ENCODE measurements at regions not wholly inside any gene's neighbourhood (a gene's known extent, or its start where the extent isn't known, plus 50 kb on each side); places are given as distances from the start of the nearest gene placed in this dataset.

DNA sequence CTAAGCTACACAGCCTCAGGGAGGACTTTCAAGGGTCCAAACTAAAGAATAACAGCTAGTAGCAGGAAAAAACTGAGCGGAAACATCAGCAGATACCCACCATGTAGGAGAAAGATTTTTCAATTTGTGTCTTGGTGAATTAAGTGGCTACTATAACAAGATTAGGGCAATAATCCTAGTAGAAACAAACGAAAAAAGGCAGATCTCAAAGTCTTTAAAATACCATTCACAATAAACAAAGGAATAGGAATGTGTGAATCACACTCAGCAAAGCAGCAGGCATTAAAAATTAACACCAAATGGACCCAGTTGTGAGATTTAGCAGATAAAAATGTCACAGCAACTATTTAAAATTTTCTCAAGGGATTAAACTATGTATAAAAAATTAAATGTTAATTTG lies 761.2 kb downstream of the TENT5A start:
- TF ChIP-seq, protein P1, sequence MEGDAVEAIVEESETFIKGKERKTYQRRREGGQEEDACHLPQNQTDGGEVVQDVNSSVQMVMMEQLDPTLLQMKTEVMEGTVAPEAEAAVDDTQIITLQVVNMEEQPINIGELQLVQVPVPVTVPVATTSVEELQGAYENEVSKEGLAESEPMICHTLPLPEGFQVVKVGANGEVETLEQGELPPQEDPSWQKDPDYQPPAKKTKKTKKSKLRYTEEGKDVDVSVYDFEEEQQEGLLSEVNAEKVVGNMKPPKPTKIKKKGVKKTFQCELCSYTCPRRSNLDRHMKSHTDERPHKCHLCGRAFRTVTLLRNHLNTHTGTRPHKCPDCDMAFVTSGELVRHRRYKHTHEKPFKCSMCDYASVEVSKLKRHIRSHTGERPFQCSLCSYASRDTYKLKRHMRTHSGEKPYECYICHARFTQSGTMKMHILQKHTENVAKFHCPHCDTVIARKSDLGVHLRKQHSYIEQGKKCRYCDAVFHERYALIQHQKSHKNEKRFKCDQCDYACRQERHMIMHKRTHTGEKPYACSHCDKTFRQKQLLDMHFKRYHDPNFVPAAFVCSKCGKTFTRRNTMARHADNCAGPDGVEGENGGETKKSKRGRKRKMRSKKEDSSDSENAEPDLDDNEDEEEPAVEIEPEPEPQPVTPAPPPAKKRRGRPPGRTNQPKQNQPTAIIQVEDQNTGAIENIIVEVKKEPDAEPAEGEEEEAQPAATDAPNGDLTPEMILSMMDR (IDR thresholded peaks at IDR 0.05; ENCODE audit: low read depth, low read length, poor library complexity, severe bottlenecking): no peak
- TF ChIP-seq EZH2phosphoT487 (IDR thresholded peaks at IDR 0.05; ENCODE audit: borderline replicate concordance, low read length): no peak

All from DOHH2 (cell line).